K562 (cell line): ENCODE measurements at regions not wholly inside any gene's neighbourhood (a gene's known extent, or its start where the extent isn't known, plus 50 kb on each side); places are given as distances from the start of the nearest gene placed in this dataset.

Experiments
- MAFF ChIP-seq: IDR thresholded peaks from 2 replicates; pipeline ENCODE4 v1.6.1; 2012; ENCODE audit warnings: low read length, improper control_type of control experiment
- SIN3A ChIP-seq, 2 experiments: fragments of 150-350 bp in 1 of 2; IDR thresholded peaks; 2 replicates each; pipeline ENCODE4 v1.6.1; 2011 to 2016; ENCODE audit warnings: borderline replicate concordance in 2 of 2, low read depth in 2 of 2, low read length in 2 of 2, mild to moderate bottlenecking in 2 of 2, moderate library complexity in 2 of 2; ENCODE audit not compliant: control insufficient read depth in 1 of 2
- SMC3 ChIP-seq: conservative IDR thresholded peaks from 2 replicates; pipeline ENCODE4 v1.6.1; 2011; ENCODE audit warnings: low read depth, low read length, improper control_type of control experiment; ENCODE audit not compliant: insufficient read depth

DNA sequence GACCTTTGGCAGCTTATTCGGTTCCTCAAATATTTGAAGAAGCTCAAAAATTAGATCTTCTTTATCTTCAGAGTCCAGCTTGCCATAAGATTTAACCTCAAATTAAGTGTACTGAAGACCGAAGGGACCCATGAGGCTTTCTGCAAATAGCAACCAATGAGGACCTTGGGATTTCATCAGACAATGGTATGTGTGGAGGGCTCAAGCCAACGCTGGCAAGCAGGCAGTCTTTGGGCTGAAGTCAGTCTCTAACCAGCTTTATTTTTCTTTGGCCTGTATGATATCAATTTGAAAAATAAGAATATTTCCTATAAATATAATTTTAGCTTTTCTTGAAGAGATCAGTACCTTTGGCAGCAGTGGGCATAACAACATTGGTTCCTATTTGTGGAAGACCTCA, 692.7 kb downstream of the MCTP2 start:
- no peak for TF ChIP-seq SIN3A (IDR thresholded peaks at IDR 0.05; ENCODE audit: borderline replicate concordance in 2 of 2, control insufficient read depth in 1 of 2, low read depth in 2 of 2, low read length in 2 of 2)
- no peak for TF ChIP-seq SMC3
- no peak for TF ChIP-seq MAFF
